RKO (cell line): ENCODE measurements at regions not wholly inside any gene's neighbourhood (a gene's known extent, or its start where the extent isn't known, plus 50 kb on each side); places are given as distances from the start of the nearest gene placed in this dataset.
A peak's percentile ranks its signal among the peaks of the same experiment; 100 is the strongest.

ENCODE experiments used
- DNase-seq: peaks from one replicate; pipeline ENCODE4 v3.0.0-alpha.2; 2016; ENCODE audit warnings: low spot score

- DNase-seq = no peak
Observed at GRCh38 chr7:155202106-155202871, 95.4 kb upstream of the INSIG1 start.

GRCh38 chr7:155203059-155203881 lies 94.4 kb upstream of the INSIG1 start:
- DNase-seq = no peak

DNA sequence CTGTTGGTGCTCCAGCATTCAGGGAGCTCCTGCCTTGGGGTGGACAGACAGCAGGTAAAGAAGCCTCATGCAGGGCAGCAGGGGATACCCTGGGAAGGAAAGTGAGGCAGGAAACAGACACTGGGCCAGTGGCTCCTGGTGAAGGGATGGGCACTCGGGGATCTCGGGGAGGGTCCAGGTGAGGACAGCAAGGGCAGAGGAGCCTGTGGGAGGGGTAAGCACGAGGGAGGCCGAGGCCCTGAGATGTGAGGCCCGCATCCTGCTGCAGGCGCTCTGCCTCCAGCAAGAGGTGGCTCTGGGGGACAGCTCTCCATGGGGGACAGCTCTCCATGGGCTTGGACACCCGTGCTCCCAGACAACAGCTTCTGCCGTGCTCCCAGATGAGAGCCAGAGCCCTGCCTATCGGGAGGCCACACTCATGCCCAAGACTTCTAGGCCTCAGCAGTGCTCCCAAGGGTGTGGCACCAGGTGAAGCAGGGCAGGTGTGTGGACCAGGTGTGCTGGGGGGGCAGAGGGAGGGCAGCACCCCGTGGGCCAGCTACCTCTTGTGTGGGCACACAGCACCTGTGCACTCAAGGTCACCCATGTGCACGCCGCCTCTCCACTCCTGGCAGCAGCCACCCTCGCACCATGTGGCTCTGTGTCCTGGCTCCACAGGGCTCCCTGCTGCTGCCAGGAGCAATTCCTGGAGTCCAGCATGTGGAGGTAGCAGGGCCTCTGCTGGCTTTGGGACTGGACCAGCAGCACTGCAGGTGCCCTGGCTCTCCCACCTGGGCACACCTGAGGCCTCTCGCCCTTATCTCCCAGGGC lies 93.6 kb upstream of the INSIG1 start:
- DNase-seq = no peak

DNA sequence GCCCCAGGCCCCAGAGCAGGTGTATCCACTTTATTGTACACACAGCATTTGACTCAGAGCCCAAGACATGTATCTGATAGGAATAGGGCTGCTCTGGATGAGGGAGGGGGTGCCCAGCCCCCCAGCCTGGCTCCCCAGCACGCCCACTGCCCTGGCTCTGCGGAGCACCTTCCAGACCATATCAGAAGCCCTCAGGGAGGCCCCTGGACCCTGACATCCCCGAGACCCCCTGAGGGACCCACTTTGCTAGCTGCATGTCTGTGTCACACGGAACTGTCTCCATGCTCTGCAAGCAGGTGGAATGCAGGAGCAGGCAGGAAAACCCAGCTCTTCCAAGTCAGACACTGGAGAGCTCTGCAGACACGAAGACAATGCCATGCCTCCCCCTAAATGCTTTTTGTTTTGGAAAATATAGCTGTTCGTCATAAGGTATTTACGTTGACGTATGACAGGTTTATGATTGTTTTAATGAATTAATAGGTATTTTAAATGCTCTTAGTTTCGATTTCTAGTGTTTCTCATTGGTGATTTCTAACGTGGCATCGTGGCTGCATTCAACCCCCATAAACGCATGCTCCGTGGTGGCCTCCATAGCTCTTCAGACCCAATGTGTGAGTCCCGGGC lies 92.8 kb upstream of the INSIG1 start:
- no peak for DNase-seq

- DNase-seq = peak; percentile 100
Observed at GRCh38 chr7:155205368-155206317, 92.0 kb upstream of the INSIG1 start.

DNA sequence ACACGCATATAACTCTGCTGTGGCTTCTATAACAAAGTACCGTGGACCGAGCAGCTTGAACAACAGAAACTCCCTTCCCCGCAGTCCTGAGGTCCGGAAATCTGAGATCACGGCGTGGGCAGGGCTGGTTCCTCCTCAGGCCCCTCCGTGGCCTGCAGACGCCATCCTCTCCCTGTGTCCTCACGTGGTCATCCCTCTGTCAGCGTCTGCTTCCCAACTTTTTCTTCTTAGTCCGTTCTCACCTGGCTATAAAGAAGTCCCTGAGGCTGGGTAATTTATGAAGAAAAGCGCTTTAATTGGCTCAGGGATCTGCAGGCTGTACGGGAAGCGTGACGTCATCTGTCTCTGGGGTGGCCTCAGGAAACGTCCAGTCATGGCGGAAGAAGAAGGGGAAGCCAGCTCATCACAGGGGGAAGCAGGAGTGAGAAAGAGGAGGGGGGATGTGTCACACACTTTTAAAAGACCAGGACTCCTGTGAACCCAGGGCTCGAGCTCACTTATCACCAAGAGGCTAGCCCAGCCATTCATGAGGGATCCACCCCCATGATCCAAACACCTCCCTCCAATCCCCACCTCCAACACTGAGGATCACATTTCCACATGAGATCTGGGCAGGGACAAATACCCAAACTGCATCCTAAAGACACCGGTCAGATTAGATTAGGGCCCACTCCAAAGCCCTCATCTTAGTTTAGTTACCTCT lies 91.2 kb upstream of the INSIG1 start:
- peak; percentile 96 for DNase-seq

DNA sequence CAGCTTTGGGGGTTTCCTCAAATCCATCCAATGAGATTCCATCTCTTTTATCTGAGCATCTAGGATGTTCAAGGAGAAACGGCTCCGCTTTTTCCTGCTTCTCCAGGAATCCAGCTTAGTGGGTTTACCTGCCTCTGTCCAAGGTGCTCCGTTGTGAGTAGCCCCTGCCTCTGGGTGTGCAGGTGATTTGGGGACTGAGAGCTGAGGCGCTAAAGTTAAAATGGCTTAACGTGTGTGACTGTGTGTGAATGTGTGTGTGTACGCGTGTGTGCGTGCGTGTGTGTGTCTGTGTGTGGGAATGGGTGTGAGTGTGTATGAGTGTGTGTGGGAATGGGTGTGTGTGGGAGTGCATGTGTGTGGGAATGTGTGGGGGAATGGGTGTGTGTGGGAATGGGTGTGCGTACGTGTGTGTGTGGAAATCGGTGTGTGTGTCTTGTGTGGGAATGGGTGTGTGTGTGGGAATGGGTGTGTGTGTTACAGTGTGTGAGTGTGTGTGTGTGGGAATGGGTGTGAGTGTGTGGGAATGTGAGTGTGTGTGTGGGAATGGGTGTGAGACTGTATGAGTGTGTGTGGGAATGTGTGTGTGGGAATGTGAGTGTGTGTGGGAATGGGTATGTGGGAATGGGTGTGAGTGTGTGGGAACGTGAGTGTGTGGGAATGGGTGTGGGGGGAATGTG lies 90.2 kb upstream of the INSIG1 start:
- no peak for DNase-seq

DNA sequence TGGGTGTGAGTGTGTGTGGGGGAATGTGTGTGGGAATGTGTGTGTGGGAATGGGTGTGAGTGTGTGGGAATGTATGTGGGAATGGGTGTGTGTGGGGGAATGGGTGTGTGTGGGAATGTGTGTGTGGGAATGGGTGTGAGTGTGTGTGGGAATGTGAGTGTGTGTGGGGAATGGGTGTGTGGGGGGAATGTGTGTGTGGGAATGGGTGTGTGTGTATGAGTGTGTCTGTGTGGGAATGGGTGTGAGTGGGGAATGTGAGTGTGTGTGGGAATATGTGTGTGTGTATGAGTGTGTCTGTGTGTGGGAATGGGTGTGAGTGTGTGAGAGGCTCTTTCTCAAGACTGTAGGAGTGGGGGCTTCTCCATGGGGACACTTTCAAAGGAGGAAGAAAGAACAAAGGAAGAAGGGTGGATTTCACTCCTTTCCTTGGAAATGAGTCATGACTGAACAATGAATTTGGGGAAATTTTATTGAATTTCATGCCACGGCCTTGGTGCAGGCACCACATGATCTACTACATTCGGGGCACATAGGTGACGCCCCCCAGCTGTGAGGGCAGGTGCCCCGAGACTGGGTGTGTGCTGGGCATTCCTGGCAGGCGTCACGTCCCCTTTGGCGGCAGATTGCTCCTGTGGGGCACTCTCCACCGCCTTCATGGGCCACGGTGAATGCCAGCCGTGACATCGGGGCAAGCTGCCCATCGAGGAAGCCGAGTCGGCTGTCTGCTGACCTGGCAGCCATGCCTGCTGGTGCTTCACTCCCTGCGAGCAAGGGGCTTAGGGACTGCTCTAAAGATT lies 88.8 kb upstream of the INSIG1 start:
- DNase-seq = peak; percentile 47

DNA sequence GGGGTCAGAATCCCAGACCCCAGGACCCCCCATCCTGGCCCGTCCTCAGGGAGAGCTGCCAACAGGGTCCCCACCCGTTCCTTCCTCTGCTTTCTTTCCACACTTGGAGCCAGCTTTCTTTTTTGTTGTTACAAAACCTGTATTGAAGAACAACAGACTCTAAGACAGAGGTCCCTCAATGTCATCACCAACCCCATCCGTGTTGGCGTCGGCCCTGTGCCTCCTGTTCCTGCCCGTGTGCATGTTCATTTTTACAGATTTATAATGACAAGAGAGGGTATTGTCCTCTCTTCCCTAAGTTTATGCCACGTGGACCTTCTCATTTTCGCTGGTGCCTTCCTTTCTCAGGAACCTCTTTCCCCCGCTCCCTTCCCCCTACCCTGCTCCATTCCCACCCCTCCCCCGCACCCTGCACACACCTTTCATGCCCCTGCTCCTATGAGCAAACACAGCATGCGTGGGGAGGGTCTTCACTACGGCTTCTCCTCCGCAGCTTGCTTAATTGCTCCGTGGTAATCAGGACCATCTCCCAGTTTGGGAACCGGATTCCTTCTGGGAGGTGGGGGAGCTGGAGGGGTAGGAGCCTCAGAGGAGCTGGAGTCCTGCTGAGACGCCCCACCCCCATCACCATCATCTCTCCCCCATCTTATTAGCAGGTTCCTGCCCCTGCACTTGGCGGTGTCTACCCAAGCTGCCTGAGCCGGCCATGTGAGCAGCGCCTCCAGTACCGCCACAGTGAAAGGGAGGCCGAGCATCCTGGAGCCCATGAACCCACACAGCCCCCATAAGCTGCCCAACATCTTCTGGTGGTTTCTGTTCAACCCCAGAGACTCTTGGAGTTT lies 88.0 kb upstream of the INSIG1 start:
- no peak for DNase-seq

GRCh38 chr7:155210356-155210755 lies 87.3 kb upstream of the INSIG1 start:
- DNase-seq = no peak

DNA sequence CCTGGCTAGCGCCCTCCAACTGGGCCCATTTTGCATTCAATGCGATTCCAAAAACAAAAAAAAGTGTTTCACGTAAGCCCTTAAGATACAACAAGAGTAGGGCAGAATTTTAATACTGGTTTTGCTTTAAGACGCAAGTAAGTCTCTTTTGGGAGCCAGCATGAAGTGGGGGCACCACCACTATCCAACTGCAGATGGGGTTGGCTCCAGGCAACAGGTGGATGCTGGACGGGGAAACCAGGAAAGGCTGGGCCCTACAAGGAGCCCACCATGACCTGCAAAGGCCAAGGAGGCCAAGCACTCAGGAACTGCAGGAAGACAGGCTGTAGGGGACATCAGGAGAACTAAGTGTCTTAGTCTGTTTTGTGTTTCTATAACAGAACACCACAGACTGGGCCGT lies 86.5 kb upstream of the INSIG1 start:
- DNase-seq = no peak

DNA sequence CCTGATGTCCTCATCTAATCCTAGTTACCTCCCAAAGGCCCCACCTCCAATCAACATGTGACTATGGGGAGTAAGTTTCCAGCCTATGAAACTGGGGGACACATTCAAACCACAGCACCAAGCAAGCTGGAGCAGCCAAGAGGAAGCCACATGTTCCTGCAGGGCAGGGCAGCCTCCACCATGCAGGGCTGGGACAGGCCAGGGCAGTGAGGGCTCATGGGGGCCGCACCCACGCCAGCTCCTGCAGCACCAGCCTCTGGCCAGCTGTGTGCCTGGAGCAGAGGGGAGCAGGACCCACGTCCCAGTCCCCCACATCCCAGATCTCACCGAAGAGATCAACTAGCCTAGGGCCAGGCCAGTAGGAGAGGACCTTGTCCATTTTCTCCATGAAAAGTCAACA lies 85.9 kb upstream of the INSIG1 start:
- DNase-seq = no peak

DNA sequence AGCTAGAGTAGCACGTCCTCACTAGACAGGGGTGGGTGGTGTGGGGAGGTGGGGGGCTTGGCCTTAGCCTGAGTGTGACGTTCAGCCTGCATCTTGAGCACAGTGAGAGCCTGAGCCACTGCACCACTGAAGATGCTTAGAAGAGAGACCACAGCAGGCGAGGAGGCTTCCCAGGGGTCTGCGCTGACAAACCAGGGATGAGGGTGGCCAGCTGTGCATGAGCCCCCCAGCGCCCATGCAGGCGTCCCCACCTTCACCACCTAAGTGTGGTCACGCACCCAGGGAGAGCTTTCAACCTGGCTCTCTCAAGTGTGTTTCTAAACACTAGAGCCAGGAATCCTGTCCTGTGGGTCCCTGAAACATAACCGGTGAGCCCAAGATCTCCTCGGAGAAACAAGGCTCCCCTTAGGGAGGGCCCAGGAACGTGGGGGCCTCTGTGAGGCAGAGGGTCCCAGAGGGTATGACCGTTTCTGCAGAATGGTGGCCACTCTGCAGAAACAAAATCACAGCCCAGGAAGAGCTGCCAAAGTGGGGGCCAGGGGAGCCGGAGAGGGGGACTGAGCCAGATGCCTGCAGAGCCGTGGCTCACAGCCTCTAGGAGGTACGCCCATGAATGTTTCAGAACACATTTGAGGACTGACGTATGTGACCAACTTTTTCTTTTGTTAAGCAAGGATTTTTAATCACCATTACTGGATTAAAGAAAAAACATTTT lies 85.2 kb upstream of the INSIG1 start:
- no peak for DNase-seq

DNA sequence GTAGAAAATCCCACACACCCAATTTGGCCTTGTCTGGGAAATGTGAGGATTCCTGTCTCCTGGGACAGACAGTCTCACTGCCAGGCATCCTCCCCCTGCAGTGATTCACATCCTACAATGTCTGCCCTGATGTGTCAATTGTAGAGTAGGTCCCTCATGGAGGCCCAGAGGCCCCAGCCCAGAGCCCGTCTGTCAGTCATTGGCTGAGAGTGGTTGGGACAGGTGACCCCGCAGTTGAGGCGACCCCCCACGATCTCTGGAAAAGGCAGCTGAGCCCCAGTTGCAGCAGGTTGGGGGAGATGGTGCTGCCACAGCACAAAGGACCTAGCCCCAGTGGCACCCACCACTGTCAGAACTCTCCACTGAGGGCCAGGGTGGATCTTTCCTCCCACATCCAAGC lies 84.3 kb upstream of the INSIG1 start:
- peak; percentile 37 for DNase-seq

DNA sequence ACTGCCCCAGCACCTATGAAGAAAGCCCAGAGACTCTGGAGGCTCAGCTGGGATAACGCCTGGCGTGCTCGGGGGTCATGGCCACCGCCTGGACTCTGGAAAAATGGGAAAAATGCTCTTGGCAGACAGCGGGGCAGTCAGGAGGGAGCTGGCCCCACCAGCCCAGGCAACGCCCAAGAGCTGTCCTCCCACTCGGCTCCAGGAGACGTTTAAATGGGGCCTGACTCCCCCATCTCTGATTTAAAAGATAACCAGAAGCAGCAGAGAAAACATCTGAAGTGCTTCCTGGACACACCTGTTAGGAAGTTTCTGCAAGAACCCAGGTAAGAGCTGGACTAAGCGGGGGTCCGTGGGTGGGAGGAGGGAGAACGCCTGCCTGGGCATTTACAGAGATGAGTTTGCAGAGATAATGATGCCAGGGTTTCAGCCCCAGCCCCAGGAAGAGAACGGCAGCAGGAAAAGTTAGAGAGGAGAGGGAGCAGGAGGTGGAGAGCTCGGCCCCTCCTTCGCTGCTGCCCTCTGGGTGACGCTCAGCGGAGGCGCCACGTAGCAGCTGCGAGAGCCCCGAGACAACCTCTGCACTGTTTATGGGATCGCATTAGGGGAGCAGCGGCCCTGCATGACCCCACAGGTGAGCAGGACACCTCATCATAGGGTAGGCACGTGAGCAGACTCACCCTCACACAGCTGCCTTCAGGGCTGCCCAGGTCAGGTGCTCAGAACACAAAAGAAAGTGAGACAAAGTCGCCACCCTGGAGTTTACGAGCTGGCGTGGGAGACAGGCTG lies 83.5 kb upstream of the INSIG1 start:
- no peak for DNase-seq

- DNase-seq = no peak
Observed at GRCh38 chr7:155215576-155216325, 81.9 kb upstream of the INSIG1 start.
